PC-3 (cell line): ENCODE measurements at regions not wholly inside any gene's neighbourhood (a gene's known extent, or its start where the extent isn't known, plus 50 kb on each side); places are given as distances from the start of the nearest gene placed in this dataset.

Experiments
- EZH2 ChIP-seq: fragments of 300-600 bp; sonication (generic); IDR thresholded peaks from one replicate; pipeline ENCODE4 v1.6.1; 2017; ENCODE audit warnings: antibody characterized with exemption, mild to moderate bottlenecking, low read length; ENCODE audit not compliant: unreplicated experiment
- EZH2phosphoT487 ChIP-seq: fragments of 300-600 bp; sonication (generic); IDR thresholded peaks from 2 replicates; pipeline ENCODE4 v1.6.1; 2018; ENCODE audit warnings: mild to moderate bottlenecking, antibody characterized with exemption, low read length, borderline replicate concordance
- TF ChIP-seq, protein P1 (sequence below): fragments of 300-600 bp; sonication (generic); conservative IDR thresholded peaks from 2 replicates; pipeline ENCODE4 v1.5.1; 2017; ENCODE audit warnings: antibody characterized with exemption, low read depth, mild to moderate bottlenecking, low read length

DNA sequence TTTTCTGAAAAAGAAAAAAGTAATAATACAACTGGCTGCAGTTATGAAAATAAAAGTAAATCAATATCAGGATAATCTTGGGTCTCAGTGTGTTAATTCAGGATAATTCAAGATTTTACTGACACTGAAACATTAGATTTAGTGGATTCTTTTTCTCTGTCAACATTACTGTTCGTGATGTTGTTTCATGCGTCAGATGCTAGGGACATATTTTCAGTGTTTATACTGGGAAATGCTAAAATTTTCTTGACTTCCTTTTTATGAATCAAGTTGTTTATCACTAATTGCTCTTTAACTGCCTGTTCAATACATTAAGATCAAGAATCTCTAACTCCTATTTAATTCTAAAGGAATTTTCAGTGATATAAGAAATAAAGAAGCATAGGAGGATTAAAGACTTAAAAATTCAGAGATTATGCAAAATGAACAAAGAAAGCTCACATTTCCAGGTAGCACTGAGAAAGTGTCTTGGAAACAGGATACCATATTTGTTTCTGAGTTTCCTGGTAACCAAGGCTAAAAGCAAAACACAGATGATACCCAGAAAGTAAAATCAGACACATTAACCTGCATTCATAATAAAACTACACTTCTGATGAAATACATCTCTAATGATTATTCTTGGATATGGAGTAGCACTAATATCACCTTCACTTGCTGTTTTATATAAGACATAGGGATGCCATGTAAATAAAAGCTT, 174.0 kb downstream of the ARL4C start:
- TF ChIP-seq EZH2 (no peak), EZH2phosphoT487 (no peak)
- TF ChIP-seq, protein P1, sequence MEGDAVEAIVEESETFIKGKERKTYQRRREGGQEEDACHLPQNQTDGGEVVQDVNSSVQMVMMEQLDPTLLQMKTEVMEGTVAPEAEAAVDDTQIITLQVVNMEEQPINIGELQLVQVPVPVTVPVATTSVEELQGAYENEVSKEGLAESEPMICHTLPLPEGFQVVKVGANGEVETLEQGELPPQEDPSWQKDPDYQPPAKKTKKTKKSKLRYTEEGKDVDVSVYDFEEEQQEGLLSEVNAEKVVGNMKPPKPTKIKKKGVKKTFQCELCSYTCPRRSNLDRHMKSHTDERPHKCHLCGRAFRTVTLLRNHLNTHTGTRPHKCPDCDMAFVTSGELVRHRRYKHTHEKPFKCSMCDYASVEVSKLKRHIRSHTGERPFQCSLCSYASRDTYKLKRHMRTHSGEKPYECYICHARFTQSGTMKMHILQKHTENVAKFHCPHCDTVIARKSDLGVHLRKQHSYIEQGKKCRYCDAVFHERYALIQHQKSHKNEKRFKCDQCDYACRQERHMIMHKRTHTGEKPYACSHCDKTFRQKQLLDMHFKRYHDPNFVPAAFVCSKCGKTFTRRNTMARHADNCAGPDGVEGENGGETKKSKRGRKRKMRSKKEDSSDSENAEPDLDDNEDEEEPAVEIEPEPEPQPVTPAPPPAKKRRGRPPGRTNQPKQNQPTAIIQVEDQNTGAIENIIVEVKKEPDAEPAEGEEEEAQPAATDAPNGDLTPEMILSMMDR = no peak
